SK-N-SH treated with all-trans-retinoic acid at 6 μM for 48 hours (cell line): ENCODE measurements at regions not wholly inside any gene's neighbourhood (a gene's known extent, or its start where the extent isn't known, plus 50 kb on each side); places are given as distances from the start of the nearest gene placed in this dataset.

Experiments used
- ATAC-seq: fragments of 200-7000 bp; cut with Tn5 transposase; 3 replicates; pipeline ENCODE4 v1.9.1; 2020; ENCODE audit warnings: mild to moderate bottlenecking, moderate library complexity
- ARNTL ChIP-seq: fragments of 450-650 bp; formaldehyde crosslinking; IDR thresholded peaks from 2 replicates; pipeline ENCODE4 v1.5.0; 2020; ENCODE audit warnings: low read depth, mild to moderate bottlenecking, moderate library complexity, borderline replicate concordance
- BACH2 ChIP-seq: fragments of 250-450 bp; sonication (Bioruptor Pico); IDR thresholded peaks from 2 replicates; pipeline ENCODE4 v1.9.0; 2021; ENCODE audit warnings: mild to moderate bottlenecking, borderline replicate concordance
- CREB5 ChIP-seq: fragments of 250-450 bp; sonication (Bioruptor Pico); IDR thresholded peaks from 2 replicates; pipeline ENCODE4 v1.5.1; 2020; ENCODE audit warnings: low read depth, mild to moderate bottlenecking, moderate library complexity
- CSDC2 ChIP-seq: fragments of 250-450 bp; sonication (Bioruptor Pico); IDR thresholded peaks from 2 replicates; pipeline ENCODE4 v1.5.0; 2020; ENCODE audit warnings: mild to moderate bottlenecking, moderate library complexity
- GLIS3 ChIP-seq: fragments of 250-450 bp; sonication (Bioruptor Pico); IDR thresholded peaks from 2 replicates; pipeline ENCODE4 v1.5.0; 2020; ENCODE audit warnings: mild to moderate bottlenecking, moderate library complexity
- ISL1 ChIP-seq: fragments of 250-450 bp; sonication (Bioruptor Pico); IDR thresholded peaks from 2 replicates; pipeline ENCODE4 v2.1.2; 2022; ENCODE audit warnings: mild to moderate bottlenecking, moderate library complexity
- OSR1 ChIP-seq: fragments of 250-450 bp; sonication (Bioruptor Pico); IDR thresholded peaks from 2 replicates; pipeline ENCODE4 v1.8.0; 2022; ENCODE audit warnings: moderate library complexity, mild to moderate bottlenecking, inconsistent platforms
- PATZ1 ChIP-seq: fragments of 250-450 bp; sonication (Bioruptor Pico); IDR thresholded peaks from 2 replicates; pipeline ENCODE4 v1.8.0; 2020; ENCODE audit warnings: mild to moderate bottlenecking, moderate library complexity, borderline replicate concordance
- POU6F1 ChIP-seq: fragments of 250-450 bp; sonication (Bioruptor Pico); IDR thresholded peaks from 2 replicates; pipeline ENCODE4 v1.8.0; 2021; ENCODE audit warnings: low read depth, mild to moderate bottlenecking, moderate library complexity, borderline replicate concordance
- PPARA ChIP-seq: fragments of 250-450 bp; sonication (Bioruptor Pico); IDR thresholded peaks from 2 replicates; pipeline ENCODE4 v1.5.0; 2020; ENCODE audit warnings: mild to moderate bottlenecking, borderline replicate concordance
- RARB ChIP-seq: fragments of 250-450 bp; sonication (Bioruptor Pico); IDR thresholded peaks from 2 replicates; pipeline ENCODE4 v1.8.0; 2021; ENCODE audit warnings: mild to moderate bottlenecking, moderate library complexity
- SNAI2 ChIP-seq: fragments of 250-450 bp; sonication (Bioruptor Pico); IDR thresholded peaks from 2 replicates; pipeline ENCODE4 v1.5.0; 2020; ENCODE audit warnings: mild to moderate bottlenecking, moderate library complexity
- TCF4 ChIP-seq: fragments of 250-450 bp; sonication (Bioruptor Pico); IDR thresholded peaks from 2 replicates; pipeline ENCODE4 v1.8.0; 2021; ENCODE audit warnings: mild to moderate bottlenecking, moderate library complexity, borderline replicate concordance
- TOX ChIP-seq: fragments of 250-450 bp; sonication (Bioruptor Pico); IDR thresholded peaks from 2 replicates; pipeline ENCODE4 v1.8.0; 2021; ENCODE audit warnings: mild to moderate bottlenecking, moderate library complexity, borderline replicate concordance
- ZFP3 ChIP-seq: fragments of 250-450 bp; sonication (Bioruptor Pico); IDR thresholded peaks from 2 replicates; pipeline ENCODE4 v1.5.0; 2020; ENCODE audit warnings: mild to moderate bottlenecking, moderate library complexity
- ZFP30 ChIP-seq: fragments of 450-650 bp; formaldehyde crosslinking; IDR thresholded peaks from 2 replicates; pipeline ENCODE4 v1.5.0; 2022; ENCODE audit warnings: mild to moderate bottlenecking, moderate library complexity
- ZNF565 ChIP-seq: fragments of 450-650 bp; formaldehyde crosslinking; conservative IDR thresholded peaks from 2 replicates; pipeline ENCODE4 v1.5.0; 2020; ENCODE audit warnings: low read depth, mild to moderate bottlenecking, moderate library complexity
- ZNF70 ChIP-seq: fragments of 450-650 bp; formaldehyde crosslinking; IDR thresholded peaks from 2 replicates; pipeline ENCODE4 v1.5.0; 2020; ENCODE audit warnings: mild to moderate bottlenecking, moderate library complexity
- ZNF8 ChIP-seq: fragments of 450-650 bp; formaldehyde crosslinking; IDR thresholded peaks from 2 replicates; pipeline ENCODE4 v1.5.0; 2020; ENCODE audit warnings: mild to moderate bottlenecking, moderate library complexity

GRCh38 chr4:23225564-23225963, 532.8 kb downstream of the GBA3 start (continued):
- no peak for TF ChIP-seq SNAI2

- no peak for ATAC-seq
- TF ChIP-seq GLIS3 = no peak
- no peak for TF ChIP-seq SNAI2
- TF ChIP-seq, all 23 proteins: peak for 0
Measured at GRCh38 chr4:23224684-23225420, 532.1 kb downstream of the GBA3 start.

- TF ChIP-seq ZNF8 (CRISPR knock-in tag) (no peak), SNAI2 (no peak), ARNTL (CRISPR knock-in tag) (no peak), OSR1 (CRISPR knock-in tag) (no peak), PATZ1 (CRISPR knock-in tag) (no peak), BACH2 (CRISPR knock-in tag) (no peak), ZNF565 (CRISPR knock-in tag) (no peak)
- ATAC-seq = no peak
Measured at GRCh38 chr4:23220911-23221310, 528.2 kb downstream of the GBA3 start.

GRCh38 chr4:23219779-23220408, 527.2 kb downstream of the GBA3 start:
- no peak for ATAC-seq
- TF ChIP-seq RARB (CRISPR knock-in tag) = no peak

GRCh38 chr4:23213198-23213597, 520.5 kb downstream of the GBA3 start:
- TF ChIP-seq ZNF565 (CRISPR knock-in tag) (no peak), ZFP3 (CRISPR knock-in tag) (no peak), TOX (CRISPR knock-in tag) (no peak), CSDC2 (no peak), TCF4 (no peak), ZNF70 (CRISPR knock-in tag) (no peak), ZFP30 (CRISPR knock-in tag) (no peak), BACH2 (CRISPR knock-in tag) (no peak), POU6F1 (no peak), CREB5 (CRISPR knock-in tag) (no peak)
- no peak for ATAC-seq

GRCh38 chr4:23212558-23212957, 519.8 kb downstream of the GBA3 start:
- TF ChIP-seq SNAI2 = no peak
- no peak for TF ChIP-seq ZFP3 (CRISPR knock-in tag)
- no peak for TF ChIP-seq CREB5 (CRISPR knock-in tag)
- TF ChIP-seq ZNF565 (CRISPR knock-in tag) = no peak
- TF ChIP-seq PPARA = no peak
- TF ChIP-seq ISL1 (CRISPR knock-in tag) = no peak
- TF ChIP-seq ARNTL (CRISPR knock-in tag) = no peak
- no peak for TF ChIP-seq ZFP30 (CRISPR knock-in tag)
- no peak for TF ChIP-seq CSDC2
- no peak for ATAC-seq
